GM12873 (cell line): ENCODE measurements at regions not wholly inside any gene's neighbourhood (a gene's known extent, or its start where the extent isn't known, plus 50 kb on each side); places are given as distances from the start of the nearest gene placed in this dataset.

Source experiments
- CTCF ChIP-seq: IDR thresholded peaks from 2 replicates; pipeline ENCODE4 v1.5.1; 2012; ENCODE audit warnings: low read depth, mild to moderate bottlenecking, moderate library complexity, low read length, control low read depth; ENCODE audit not compliant: insufficient read depth; ENCODE audit errors: missing control alignments

- no peak for TF ChIP-seq CTCF
Measured at GRCh38 chr2:18664421-18664820, 75.1 kb upstream of the NT5C1B start.

- TF ChIP-seq CTCF: no peak
Measured at GRCh38 chr2:18663861-18664260, 74.5 kb upstream of the NT5C1B start.

- TF ChIP-seq CTCF: no peak
Measured at GRCh38 chr2:18662689-18663088, 73.3 kb upstream of the NT5C1B start.

- TF ChIP-seq CTCF: no peak
Measured at GRCh38 chr2:18659915-18660314, 70.5 kb upstream of the NT5C1B start.

- no peak for TF ChIP-seq CTCF
Measured at GRCh38 chr2:18656048-18656447, 66.7 kb upstream of the NT5C1B start.

- TF ChIP-seq CTCF: no peak
Measured at GRCh38 chr2:18651842-18652774, 62.7 kb upstream of the NT5C1B start.

GRCh38 chr2:18650221-18650620 lies 60.9 kb upstream of the NT5C1B start:
- TF ChIP-seq CTCF: no peak
